ENCODE measurements at regions not wholly inside any gene's neighbourhood (a gene's known extent, or its start where the extent isn't known, plus 50 kb on each side); places are given as distances from the start of the nearest gene placed in this dataset.
"Not testable (repeated sequence)": the region's sequence is repeated elsewhere in the genome, so short reads cannot be mapped to it uniquely, and the experiment has no call there.

DNA sequence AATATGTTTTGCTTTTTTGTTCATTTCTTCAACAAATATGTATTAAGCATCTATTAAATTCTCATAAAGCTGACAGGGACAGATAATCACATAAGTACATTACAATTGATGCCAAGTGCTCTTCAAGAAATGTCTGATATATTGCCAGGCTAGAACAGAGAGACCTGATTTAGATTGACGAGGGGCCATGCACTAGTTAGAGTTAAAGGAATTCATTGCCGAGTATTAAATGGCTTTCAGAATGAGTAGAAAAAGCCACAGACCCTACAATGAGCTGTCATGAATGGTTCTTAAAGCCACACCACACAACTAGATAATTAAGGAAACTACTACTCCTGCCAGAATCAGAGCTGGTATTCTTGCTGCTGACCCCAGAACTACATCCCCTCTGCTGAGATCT lies 250.2 kb upstream of the MME start:
- Histone ChIP-seq H3K27me3 (no peaks in the 10 kb centered on the region), H3K4me1 (no peaks in the 10 kb centered on the region), H3K36me3 (no peaks in the 10 kb centered on the region), H3K4me3 (no peak overlapping the region), H3K9me3 (no peaks in the 10 kb centered on the region), H3K27ac (no peak overlapping the region)
- TF ChIP-seq, protein P1, sequence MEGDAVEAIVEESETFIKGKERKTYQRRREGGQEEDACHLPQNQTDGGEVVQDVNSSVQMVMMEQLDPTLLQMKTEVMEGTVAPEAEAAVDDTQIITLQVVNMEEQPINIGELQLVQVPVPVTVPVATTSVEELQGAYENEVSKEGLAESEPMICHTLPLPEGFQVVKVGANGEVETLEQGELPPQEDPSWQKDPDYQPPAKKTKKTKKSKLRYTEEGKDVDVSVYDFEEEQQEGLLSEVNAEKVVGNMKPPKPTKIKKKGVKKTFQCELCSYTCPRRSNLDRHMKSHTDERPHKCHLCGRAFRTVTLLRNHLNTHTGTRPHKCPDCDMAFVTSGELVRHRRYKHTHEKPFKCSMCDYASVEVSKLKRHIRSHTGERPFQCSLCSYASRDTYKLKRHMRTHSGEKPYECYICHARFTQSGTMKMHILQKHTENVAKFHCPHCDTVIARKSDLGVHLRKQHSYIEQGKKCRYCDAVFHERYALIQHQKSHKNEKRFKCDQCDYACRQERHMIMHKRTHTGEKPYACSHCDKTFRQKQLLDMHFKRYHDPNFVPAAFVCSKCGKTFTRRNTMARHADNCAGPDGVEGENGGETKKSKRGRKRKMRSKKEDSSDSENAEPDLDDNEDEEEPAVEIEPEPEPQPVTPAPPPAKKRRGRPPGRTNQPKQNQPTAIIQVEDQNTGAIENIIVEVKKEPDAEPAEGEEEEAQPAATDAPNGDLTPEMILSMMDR (IDR thresholded peaks at IDR 0.05) = no peak
- intact Hi-C loops (cut with DNase I) = no loop called here
- no peak for DNase-seq (ENCODE audit: low spot score in 2 of 2)

GRCh38 chr3:154819491-154819890 lies 260.6 kb upstream of the MME start:
- Histone ChIP-seq H3K27me3 (no peaks in the 10 kb centered on the region), H3K27ac (no peak overlapping the region), H3K4me1 (no peaks in the 10 kb centered on the region), H3K36me3 (no peaks in the 10 kb centered on the region), H3K9me3 (peaks cover 0 to 5% of the 10 kb centered on the region in 2 donors), H3K4me3 (no peak overlapping the region)
- TF ChIP-seq, protein P1 (IDR thresholded peaks at IDR 0.05) = no peak
- intact Hi-C loops (cut with DNase I) = no loop called here
- DNase-seq (ENCODE audit: low spot score in 2 of 2) = no peak

GRCh38 chr3:154818676-154819255 lies 261.4 kb upstream of the MME start:
- Histone ChIP-seq H3K4me1 (no peaks in the 10 kb centered on the region), H3K27ac (no peak overlapping the region), H3K36me3 (no peaks in the 10 kb centered on the region), H3K9me3 (peaks cover 0 to 5% of the 10 kb centered on the region in 2 donors), H3K27me3 (no peaks in the 10 kb centered on the region), H3K4me3 (no peak overlapping the region)
- no peak for DNase-seq (ENCODE audit: low spot score in 2 of 2)
- intact Hi-C loops (cut with DNase I) = no loop called here
- TF ChIP-seq, protein P1 (IDR thresholded peaks at IDR 0.05) = no peak

GRCh38 chr3:154810017-154810416 lies 270.1 kb upstream of the MME start:
- intact Hi-C loops (cut with DNase I); H3K9me3 ChIP-seq; H3K4me3 ChIP-seq: not testable (repeated sequence)

DNA sequence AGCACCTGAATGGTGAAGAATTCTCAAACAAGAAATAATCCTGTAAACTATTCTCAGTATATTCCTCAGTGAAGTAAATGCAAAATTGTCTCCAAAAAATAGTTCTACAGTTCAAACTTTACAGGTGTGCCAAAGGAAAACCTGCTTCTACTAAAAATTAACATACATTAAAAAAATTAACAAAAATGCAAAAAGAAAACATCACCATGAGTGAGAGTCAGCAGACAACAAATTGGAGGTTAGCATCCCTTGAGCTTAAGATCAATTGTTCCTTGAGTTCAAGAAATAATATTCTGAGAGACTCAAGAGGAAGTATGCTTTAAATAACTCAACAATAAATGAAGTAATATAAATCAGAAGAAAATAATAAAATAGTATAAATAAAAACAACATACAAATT lies 278.4 kb upstream of the MME start:
- Histone ChIP-seq H3K4me1 (no peaks in the 10 kb centered on the region), H3K36me3 (no peaks in the 10 kb centered on the region), H3K4me3 (no peak overlapping the region), H3K27ac (no peak overlapping the region), H3K27me3 (no peaks in the 10 kb centered on the region), H3K9me3 (peaks cover 0 to 9% of the 10 kb centered on the region in 2 donors)
- intact Hi-C loops (cut with DNase I) = no loop called here
- DNase-seq (ENCODE audit: low spot score in 2 of 2) = no peak
- TF ChIP-seq, protein P1 (IDR thresholded peaks at IDR 0.05) = no peak

More at GRCh38 chr3:154810017-154810416, 270.1 kb upstream of the MME start:
- H3K27me3 ChIP-seq; H3K36me3 ChIP-seq; H3K4me1 ChIP-seq; H3K27ac ChIP-seq; DNase-seq (ENCODE audit: low spot score in 2 of 2): not testable (repeated sequence)

DNA sequence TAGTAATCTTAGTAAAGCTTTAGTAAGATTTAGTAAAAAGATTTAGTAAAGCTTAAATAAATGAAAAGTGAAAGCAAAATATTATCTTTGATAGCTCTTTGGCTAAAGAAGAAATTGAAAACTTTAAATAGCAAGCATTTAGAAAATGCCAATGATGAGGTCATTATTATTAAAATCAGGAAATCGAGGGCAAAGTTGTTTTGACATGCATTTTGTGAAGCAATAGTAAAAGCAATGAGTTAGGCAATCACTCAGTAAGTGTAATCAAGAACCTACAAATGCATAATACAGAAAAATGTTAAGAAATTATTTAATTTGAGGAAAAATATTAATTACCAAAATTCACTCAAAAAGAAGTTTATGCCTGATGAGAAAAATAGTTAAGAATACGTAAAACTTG lies 280.3 kb upstream of the MME start:
- DNase-seq (ENCODE audit: low spot score in 2 of 2) = no peak
- peaks cover 0 to 9% of the 10 kb centered on the region in 2 donors for H3K9me3 ChIP-seq
- no peak overlapping the region for H3K4me3 ChIP-seq
- H3K27ac ChIP-seq = no peak overlapping the region
- TF ChIP-seq, protein P1 (IDR thresholded peaks at IDR 0.05) = no peak
- H3K36me3 ChIP-seq = no peaks in the 10 kb centered on the region
- intact Hi-C loops (cut with DNase I) = no loop called here
- H3K27me3 ChIP-seq = no peaks in the 10 kb centered on the region
- H3K4me1 ChIP-seq = peaks cover 0 to 3% of the 10 kb centered on the region in 2 donors
